Activated T-cell treated with anti-CD3 and anti-CD28 coated beads for 48 hours (primary cell): ENCODE measurements at regions not wholly inside any gene's neighbourhood (a gene's known extent, or its start where the extent isn't known, plus 50 kb on each side); places are given as distances from the start of the nearest gene placed in this dataset.

Experiments
- DNase-seq: peaks from one replicate; pipeline ENCODE4 v3.0.0-alpha.2; 2020; ENCODE audit warnings: low read depth

DNA sequence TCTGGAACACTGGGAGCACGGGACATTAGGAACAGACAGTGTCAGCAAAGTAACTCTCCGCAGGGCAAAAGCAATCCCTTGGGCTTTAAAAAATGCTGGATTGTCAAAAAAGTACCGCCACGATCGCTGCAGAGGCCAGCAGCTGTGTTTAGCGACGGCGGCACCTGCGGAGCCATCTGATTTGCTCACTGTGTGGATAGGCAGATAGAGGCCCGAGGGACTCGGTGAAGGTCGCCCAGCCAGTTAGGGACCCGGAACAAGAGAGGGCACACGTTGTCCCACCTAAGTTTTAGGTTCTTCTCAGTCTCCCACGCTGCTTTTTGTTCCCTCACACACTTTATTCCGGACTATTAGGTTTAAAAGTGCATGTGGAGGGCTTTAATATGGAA, 238.3 kb downstream of the TEX29 start:
- no peak for DNase-seq

DNA sequence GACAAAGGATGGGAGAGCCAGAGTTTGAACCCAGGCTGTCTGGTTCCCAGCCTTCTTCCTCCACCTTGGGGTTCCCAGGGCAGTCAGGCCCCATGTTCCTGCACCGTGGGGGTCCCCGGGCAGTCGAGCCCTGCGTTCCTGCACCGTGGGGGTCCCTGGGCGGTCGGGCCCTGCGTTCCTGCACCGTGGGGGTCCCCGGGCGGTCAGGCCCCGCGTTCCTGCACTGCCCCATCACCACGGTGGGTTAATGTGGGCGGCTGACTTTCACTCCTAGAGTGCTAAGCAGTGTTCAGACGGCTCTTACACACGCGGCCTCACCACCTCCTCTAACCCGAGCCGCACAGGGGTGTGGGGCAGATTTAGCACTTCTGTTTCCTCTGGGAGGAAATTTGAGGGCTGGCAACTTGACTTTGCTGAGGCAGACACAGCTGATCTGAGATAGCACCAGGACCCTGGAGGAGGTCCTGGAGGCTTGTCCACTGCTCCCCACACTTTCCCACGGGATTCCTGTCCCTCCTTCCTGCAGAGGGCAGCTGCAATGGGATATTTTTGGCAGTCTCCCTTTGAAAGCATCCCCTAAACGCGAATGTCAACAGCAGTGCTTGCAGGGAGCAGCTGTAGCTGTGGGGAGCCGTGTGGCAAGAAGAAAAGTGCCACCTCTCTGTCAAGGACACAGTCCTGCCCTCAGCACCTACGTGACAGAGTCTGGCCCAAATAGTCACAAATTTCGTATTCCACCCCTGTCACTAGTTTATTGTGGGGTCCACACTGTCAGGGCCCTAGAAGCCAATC, 239.4 kb downstream of the TEX29 start:
- DNase-seq, result no peak

DNA sequence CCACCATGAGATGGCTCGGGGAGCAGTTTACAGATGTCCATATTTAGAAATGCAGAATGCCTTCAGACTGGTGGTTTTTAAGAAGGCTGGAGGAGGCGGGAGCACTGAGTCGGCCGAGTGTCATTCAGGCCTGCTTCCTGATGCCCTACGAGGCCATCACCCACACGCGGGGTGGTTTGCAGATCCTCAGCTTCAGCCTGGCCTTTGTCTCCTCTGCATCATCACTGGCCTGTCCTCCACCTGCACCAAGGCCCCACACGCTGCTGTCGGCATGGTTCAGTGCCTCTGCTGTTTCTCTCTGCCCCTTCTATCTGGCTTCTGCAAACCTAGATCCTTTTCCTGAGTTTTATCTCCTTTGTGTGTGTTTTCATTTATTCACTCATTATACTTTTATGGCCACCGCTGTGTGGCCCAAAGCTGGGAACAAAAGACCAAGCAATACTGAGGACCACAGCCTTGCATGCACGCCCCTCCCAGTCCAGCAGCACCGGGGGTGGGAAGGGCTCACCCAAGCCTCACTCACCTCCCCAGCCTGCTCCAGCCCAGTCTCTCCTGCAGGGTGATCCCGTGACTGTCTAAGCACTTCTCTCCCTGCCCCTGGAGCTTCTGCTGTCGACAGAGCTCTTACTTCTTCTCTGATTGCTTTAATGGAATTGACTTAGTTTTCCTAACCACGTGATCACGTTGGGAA, 240.8 kb downstream of the TEX29 start:
- no peak for DNase-seq

DNA sequence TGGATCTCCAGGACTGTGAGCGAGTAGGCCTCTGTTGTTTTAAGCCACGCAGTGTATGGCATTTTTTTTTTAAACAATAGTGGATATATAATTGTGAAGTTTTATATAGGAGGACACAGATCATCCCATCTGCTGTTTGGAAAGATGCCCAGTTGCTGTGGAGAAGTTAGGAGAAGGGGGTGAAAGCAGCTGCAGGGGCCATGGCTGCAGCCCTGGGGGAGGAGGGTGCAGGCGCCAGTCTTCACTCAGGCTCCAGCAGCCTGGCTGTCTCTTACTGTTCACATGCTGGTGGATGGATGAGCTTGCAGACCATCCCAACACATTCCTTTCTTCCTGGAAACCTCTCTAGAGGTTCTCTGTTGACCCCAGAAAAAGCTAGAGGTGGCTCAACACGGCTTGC, 242.3 kb downstream of the TEX29 start:
- no peak for DNase-seq

DNA sequence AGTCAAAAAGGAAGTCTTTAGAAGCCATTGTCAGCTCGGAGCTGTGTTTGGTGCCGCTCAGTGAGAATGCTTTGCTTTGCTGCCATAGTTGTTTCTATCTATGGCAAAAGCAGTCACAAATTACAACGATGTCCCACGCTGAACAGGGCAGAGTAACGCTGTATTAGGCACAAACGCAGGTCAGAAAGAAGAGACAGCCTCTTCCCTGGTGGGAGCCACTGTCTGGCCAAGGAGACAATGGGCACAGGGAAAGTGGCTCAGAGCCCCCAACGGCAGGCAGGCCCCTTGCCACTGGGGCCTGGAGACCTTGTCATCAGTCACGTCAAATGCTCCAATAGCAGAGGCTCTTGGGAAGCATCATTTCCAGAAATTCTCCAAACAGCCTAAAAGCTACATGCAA, 244.2 kb downstream of the TEX29 start:
- no peak for DNase-seq

DNA sequence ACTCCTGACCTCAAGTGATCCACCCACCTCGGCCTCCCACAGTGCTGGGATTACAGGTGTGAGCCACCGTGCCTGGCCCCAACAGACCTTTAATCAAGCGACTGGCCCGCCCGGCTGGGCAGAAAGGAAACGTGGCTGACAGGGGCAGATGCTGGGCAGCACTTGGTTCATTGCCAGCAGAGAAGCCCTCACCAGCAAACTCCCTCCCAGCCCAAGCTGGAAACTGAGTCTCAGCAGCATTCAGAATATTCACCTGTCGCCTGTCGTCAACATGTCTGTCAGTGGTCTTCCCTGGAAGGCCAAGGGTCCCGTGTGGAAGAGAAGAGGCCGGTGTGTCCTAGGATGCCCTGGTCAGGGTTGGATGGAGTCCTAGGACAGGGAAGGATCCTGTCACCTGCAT, 245.0 kb downstream of the TEX29 start:
- DNase-seq, result no peak

DNA sequence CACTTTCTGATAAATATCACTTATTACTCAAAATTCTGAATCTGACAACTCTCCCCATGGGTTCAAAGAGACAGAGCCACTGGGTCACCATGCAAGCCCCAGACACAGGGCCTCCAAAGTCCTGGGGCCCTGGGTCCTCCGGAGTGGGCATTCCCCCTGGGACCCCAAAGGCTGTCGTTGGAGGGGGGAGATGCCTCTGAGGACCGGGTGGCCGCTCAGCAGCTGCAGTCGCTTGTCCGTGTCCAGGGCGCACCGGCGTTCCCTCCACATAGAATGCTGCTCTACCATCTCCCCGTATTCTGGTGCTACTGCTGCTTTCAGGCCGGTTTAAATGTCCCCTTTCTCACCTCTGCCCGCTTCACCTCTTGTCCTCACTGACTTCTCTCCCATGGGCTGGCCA, 246.1 kb downstream of the TEX29 start:
- DNase-seq, result no peak

DNA sequence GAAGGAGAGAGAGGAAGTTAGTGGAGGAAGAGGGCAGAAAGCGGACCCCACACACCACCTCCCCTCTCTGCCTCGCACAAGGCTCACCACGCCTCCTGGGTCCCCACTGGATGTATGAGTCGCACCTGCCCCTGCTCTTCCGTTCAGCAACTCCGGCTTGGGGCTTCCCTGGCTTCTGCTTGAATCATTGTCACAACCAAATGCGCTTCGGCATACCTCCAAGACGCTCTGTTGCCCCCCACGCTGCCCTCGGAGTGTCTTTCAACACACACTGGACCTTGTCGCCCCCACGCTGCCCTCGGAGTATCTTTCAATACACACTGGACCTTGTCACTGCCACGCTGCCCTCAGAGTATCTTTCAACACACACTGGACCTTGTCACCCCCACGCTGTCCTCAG, 247.2 kb downstream of the TEX29 start:
- no peak for DNase-seq

DNA sequence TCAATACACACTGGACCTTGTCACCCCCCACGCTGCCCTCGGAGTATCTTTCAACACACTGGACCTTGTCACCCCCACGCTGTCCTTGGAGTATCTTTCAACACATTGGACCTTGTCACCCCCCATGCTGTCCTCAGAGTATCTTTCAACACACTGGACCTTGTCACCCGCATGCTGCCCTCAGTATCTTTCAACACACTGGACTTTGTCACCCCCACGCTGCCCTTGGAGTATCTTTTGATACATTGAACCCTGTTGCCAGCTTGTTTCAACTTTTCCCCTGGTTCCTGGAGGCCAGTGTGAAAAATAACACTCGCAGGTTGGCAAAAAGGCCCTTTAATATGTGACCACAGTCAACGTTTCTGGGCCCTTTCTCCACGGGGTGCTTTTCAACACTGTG, 247.8 kb downstream of the TEX29 start:
- no peak for DNase-seq

DNA sequence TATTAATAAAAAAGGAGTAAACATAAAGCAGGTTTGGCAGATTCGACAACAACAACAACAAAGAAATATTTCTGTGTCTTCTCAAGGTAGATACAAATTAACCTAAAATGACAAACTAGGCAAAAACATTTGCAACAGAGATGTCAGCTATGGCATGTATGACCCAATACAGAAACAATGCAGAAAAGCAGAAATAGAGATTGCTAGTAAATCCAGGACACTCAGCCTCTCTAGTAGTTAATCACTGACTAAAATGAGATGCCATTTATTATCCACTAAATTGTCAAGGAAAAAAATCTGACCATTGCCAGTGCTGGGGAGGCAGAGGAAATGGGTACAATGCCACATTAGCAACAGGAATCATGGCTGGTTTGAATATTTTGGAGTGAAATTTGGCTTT, 250.5 kb downstream of the TEX29 start:
- no peak for DNase-seq

DNA sequence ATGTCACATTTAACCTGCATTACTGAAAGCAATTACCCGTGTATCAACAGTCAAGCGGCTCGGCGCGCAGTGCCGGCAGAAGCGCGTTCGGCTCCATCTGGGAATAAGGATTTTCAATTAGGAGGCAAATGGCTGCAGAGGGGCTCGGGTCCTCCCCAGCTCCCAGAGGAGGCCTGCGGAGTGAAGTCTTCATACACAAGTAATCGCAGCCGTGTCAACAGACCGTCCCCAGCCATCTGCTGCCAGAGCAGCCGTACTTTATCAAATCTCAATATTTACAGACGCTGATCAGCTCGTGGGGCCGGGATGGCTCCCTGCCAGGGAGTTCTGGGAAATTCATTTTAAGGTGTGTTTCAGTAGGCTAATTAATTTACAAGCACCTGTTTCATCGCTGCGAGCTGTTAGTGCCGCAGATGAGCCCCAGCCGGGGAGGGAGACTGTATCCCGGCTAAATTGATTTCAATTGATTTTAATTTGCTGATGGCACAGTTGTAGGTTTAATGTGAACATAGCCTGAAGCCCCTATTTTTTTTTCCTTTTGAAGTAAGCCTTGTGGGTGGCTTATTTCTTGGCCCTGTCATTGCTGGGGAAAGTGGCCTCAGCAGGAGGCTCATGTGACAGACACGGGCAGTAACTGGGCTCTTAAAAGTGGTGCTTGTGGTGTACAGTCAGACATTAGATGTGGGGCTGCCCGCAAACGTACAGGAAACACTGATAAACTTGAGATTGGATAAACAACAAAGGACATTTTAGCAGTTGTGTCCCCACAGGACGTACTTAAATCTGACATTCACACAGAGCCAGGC, 252.7 kb downstream of the TEX29 start:
- DNase-seq, result no peak

DNA sequence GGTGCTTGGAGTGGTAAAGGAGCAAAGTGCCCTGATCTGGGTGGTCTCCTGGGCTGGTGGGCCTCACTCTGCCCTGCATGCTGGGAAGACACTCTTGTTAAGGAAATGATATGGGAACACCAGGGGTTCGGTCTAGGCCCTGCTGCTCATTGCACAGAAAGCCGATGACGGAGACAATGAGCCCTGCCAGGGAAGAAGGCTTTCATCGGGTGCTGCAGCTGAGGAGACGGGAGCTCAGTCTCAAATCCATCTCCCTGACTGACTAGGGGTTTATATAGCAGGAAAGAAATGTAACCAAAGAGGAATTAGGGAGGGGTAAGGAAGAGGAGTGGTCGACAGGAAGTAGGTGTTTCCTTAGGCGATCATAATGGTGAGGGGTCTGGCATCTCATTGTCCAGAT, 253.4 kb downstream of the TEX29 start:
- no peak for DNase-seq

DNA sequence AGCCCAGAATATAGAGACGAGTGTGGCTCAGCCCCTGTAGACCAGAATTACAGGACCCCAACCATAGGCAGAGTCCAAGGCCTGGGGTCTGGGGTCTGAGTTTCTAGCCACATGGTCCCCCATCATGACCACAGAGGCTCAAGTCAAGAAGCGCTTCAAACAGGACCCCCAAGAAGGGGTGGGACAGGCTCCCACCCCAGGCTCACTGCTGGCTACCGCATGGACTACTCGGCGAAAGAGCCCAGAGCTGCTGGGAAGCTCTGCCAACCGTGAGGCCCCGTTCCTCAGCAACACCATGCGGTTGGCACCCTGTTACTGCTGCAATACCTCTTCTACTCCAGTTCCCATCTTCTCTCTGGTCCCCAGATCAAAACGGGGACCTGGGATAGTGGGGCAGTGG, 254.8 kb downstream of the TEX29 start:
- DNase-seq, result no peak

DNA sequence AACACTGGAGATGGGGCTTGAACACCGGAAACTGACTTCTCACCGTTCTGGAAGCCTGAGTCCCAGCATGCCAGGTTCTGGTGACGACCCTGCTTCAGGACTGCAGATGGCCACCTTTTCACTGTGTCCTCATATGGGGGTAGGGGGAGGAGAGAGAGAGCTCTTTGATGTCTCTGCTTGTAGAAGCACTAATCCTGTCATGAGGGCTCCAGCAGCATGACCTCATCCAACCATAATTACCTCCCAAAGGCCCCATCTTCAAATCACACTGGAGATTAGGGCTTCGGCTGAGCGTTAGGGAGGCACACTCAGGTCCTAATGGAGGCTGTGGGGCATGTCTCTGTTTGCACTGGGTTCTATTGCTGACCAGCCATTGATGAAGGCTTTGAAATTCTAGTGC, 255.3 kb downstream of the TEX29 start:
- DNase-seq, result no peak

DNA sequence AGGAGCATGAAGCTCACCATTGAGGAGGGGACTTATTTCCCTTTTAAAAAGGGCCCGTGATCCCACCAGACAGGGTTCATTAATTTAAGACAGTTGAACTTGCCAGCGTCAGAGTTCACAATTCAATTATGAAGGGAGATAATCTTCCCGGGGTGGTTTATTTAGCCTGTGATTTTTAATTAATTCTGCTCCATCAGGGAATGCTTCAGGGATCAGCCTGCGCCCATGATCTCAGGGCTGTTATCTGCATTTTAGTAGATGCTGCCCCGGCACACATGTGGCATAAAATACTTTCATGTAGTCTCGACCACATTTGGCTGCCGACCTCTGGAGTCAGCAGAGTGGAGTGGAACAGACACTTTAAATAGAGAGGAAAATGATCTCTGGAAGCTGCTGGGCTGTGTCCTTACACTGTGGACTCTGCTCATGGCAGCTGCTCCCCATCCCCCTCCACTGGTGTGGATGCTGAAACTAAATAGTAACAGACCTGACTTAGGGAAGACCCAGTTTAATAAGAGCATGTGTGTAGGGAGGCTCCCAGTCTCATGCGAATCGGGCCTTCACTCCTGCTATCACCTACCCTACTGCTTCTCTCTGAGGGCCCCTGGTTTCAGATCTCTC, 256.9 kb downstream of the TEX29 start:
- DNase-seq, result no peak

DNA sequence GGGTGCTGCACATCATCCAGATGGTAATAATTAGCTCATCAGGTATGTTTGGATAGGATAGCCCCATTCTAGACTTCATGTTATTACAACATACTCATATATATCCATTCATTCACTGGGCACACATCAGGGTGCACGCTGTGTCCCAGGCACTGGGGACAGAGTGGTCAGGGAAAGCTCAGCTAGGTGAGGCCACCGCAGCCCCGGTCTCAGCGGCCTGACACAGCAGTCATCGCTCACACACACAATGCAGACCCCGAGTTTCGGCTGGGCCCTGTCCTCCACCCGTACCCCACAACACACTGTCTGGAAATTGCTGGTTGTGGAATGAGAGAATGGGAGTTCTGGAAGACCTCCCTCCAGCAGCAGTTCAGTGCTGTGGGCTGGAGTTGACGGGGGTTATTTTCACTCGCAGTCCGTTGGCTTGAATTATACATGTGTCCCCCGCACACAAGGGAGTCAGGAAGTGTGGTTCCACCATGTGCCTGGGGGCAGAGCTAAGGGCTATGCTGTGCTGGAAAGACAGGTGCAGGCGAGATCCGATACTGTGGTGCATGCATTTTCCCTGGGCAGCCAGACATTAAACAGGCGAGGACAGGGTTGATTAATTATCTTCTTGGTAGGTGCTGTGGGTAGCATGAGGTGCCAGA, 257.6 kb downstream of the TEX29 start:
- DNase-seq, result no peak

DNA sequence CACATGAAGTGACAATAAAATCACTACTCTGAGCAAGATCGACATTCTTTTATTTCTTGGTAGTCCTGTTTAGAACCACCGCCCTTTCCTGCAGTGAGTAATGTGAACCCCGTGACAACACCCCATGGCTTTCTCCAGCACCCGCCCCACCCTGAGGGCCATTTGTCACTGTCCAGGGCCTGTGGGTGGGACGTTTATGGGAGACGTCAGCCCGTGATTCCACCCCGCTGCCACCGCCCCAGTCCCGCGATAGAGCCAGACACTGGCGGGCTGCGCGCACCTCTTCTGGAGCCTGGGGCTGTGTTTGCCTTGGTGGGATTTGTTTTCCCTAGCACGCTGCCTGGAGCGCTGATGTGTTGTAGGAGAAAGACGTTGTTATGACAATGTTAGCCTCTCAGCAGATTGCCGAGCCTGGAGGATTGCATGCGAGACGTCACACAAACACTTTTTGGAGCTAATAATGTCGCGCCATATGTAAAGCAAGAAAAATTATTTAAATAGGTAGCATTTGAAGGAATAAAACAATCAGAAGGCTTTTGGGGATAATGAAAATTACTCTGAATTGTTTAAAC, 263.7 kb downstream of the TEX29 start:
- DNase-seq, result no peak

DNA sequence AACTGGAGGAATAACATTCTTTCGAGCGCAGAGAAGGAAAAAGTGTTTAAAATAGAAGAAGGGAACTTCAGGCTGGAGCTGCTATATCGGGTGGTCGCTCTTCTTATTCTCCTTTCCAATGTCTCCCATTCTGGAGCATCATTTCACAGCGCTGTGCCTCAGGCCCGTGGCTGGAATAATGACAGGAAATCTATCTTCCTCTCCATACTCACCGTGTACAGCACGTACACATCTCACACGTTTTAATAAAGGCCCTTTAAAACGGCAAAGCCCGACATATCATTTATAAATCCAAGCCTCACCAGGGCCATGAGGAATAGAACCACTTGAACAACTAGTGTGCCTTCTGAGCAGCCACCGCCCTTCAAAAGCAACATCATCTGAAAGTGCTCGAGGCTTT, 264.4 kb downstream of the TEX29 start:
- no peak for DNase-seq

DNA sequence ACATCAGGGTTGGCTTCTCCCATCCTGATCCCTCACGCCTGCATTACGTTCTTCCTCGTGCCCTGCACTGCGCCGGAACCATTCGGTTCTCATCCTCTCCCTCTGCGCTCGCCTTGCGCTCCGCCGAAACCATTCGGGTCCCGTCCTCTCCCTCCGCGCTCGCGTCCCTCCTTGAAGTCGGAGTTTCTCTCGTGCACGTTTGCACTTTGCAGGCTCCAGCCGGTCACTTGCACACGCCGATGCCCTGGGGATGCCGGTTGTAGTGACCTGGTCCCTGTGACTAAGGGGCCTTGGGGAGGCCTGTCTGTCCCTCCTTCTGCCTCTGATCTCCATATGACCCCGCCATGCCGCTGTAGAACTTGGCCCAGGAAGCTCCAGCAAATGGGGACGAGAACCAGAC, 265.8 kb downstream of the TEX29 start:
- no peak for DNase-seq

DNA sequence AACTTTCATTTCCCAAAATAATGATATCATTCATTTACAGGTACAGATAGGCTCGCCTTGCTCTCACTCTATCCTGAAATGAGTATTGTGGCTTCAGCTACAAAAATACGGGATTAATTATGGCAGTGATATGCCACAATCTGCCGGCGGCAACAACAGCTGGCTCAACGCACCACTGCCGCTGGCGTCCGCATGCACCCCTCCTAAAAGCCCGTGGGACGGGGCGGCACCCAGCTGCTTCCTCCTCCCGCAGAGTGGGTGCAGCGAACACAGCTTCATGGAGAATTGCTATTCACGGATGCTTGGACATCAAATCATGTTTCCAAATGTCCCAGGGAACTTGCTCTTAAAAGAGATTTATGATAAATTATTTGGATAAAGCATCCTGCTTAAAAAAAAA, 266.8 kb downstream of the TEX29 start:
- DNase-seq, result no peak

DNA sequence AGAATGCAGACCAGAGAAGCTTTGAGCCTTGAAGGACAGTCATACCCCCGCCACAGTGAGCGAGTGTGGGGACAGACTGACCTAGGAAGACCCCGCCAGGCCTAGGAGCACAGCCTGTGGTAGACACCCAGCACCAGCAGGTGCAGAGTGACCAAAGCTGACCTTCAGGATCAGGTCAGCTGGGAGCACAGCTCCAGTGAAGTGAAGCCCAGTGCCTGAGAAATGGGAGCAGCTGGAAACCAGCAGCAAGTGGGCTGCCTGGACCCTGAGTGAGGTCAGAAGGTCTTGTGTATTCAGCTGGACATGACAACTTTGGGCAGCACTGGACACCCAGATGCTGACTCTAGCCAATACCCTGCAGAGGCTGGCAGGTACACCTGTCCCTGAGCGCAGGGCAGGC, 268.9 kb downstream of the TEX29 start:
- DNase-seq, result no peak

DNA sequence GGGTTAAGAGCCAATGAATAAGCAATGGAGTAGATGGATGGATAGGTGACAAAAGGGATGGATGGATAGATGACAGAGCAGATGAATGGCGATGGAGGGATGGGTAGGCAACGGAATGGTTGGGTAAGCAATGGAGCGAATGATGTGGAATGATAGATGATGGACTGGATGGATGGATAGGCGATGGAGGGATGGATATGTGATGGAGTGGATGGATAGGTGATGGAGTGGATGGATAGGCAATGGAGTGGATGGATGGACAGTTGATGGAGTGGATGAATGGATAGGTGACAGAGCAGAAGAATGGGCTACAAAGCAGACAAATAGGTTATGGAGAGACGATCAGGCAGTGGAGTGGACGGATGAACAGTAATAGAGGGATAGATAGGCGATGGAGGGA, 269.6 kb downstream of the TEX29 start:
- no peak for DNase-seq
